Vagina (tissue), 2 donors: ENCODE measurements at regions not wholly inside any gene's neighbourhood (a gene's known extent, or its start where the extent isn't known, plus 50 kb on each side); places are given as distances from the start of the nearest gene placed in this dataset.

ENCODE experiments used
- CTCF ChIP-seq, 3 experiments: fragments of 450-650 bp in 2 of 3; fragments of 200-600 bp in 1 of 3; sonication (generic) in 1 of 3; IDR thresholded peaks; one replicate each; pipeline ENCODE4 v1.5.1; 2017 to 2019; ENCODE audit warnings: antibody characterized with exemption in 3 of 3, mild to moderate bottlenecking in 2 of 3, moderate library complexity in 2 of 3
- POLR2A ChIP-seq, 2 donors: fragments of 450-650 bp; IDR thresholded peaks; one replicate each; pipeline ENCODE4 v1.6.1; 2017; ENCODE audit warnings: antibody characterized with exemption in 2 of 2, mild to moderate bottlenecking in 2 of 2, moderate library complexity in 2 of 2
- POLR2AphosphoS5 ChIP-seq, 2 donors: sonication (generic); formaldehyde crosslinking; IDR thresholded peaks; one replicate each; pipeline ENCODE4 v1.9.0; 2017; ENCODE audit warnings: antibody characterized with exemption in 2 of 2, mild to moderate bottlenecking in 2 of 2, low read depth in 1 of 2; ENCODE audit not compliant: insufficient read depth in 1 of 2

GRCh38 chr1:189607477-189608096, 870.1 kb downstream of the BRINP3 start:
- TF ChIP-seq POLR2A (IDR thresholded peaks at IDR 0.05) (no peak), CTCF (IDR thresholded peaks at IDR 0.05) (no peak), POLR2AphosphoS5 (IDR thresholded peaks at IDR 0.05; ENCODE audit: insufficient read depth in 1 of 2, low read depth in 1 of 2) (no peak)
